ENCODE measurements at regions not wholly inside any gene's neighbourhood (a gene's known extent, or its start where the extent isn't known, plus 50 kb on each side); places are given as distances from the start of the nearest gene placed in this dataset.
A peak's percentile ranks its signal among the peaks of the same experiment; 100 is the strongest.

DNA sequence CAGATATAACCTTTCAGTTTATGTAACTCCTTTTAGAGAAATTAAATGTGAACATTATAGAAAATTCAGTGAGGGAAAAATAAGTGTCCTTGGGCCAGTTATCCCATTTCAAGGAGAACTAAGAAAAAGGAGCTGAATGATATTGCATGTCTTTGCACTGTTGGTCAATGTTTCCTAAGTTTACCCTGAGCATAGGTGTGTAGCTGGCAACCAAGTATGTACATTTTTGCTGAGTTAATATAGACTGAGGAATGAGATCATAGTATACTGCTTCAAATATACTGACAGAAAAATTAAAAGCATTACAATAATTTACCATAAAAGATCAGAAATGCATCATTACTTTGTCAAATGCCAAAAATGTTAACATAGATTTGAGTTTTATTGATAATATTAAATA lies 2128.7 kb upstream of the C9orf72 start:
- DNase-seq (ENCODE audit: low read depth), result no peak

GRCh38 chr9:29714860-29715259 lies 2141.6 kb upstream of the C9orf72 start:
- DNase-seq (ENCODE audit: low read depth), result no peak

DNA sequence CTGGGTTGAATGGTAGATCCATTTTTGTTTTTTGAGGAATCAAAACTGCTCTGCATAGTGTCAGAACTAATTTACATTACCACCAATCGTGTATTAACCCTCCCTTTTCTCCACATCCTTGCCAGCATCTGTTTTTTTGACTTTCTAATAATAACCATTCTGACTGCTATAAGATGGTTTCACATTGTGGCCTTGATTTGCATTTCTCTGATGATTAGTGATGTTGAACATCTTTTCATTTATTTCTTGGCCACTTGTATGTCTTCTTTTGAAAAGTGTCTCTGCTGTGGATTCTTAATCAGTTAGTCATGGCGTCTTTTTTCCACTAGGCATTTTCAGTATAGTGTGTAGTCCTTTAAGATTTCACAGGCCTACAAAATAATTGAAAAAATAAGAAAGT lies 2144.3 kb upstream of the C9orf72 start:
- DNase-seq (ENCODE audit: low read depth), result no peak

DNA sequence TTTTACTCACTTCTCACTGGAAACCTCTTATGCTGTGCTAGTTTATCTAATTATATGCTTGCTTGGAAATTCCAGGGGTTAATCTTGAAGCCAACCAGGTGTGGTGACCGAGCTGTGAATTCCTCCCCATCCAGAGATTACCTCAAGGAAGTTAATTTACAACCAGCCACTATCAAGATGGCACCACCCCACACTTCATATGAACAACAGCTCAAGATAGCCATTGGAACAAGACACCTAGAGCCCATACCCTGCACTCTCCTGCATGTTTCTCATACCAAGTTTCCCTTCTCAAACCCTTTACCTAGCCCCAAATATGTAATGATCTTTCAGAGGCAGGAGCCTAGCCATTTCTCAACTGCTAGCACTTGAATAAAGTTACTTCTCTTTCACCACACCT lies 2156.9 kb upstream of the C9orf72 start:
- DNase-seq (ENCODE audit: low read depth), result no peak

DNA sequence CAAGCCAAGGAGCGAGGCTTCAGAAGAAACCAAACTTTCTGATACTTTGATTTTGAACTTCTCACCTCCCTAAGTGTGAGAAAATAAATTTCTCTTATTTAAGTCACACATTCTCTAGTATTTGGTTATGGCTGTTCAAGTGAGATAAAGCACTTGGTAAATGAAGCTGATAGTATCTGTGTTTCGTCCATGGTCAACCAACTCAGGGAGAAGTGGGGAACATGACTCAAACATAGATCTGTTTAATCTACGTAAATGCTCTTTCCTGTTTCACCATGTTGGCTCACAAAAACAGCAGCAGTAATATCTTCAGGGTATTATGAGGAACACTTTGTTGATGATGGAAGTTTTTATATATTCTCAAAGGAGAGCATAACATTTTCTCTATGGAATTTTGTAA lies 2167.2 kb upstream of the C9orf72 start:
- no peak for DNase-seq (ENCODE audit: low read depth)

GRCh38 chr9:29741169-29741568 lies 2167.9 kb upstream of the C9orf72 start:
- no peak for DNase-seq (ENCODE audit: low read depth)

GRCh38 chr9:29750062-29750461 lies 2176.8 kb upstream of the C9orf72 start:
- peak; percentile 67 for DNase-seq (ENCODE audit: low read depth)

GRCh38 chr9:29751226-29751625 lies 2177.9 kb upstream of the C9orf72 start:
- DNase-seq (ENCODE audit: low read depth), result no peak

- DNase-seq (ENCODE audit: low read depth), result no peak
These were observed 2180.4 kb upstream of the C9orf72 start for GRCh38 chr9:29753638-29754037.

DNA sequence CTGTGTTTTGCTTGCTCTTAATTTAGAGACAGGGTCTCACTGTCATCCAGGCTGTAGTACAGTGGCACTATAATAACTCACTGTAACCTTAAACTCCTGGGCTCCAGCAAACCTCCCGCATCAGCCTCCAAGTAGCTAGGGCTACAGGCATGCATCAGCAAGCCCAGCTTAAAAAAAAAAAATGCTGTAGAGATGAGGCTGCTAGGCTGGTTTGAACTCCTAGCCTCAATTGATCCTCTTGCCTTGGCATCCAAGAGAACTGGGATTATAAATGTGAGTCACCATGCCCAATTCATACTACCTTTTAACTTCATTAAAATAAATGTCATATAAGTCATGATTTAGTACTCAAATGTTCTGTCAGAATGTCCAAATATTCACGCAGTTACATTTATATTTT lies 2195.7 kb upstream of the C9orf72 start:
- DNase-seq (ENCODE audit: low read depth), result no peak

DNA sequence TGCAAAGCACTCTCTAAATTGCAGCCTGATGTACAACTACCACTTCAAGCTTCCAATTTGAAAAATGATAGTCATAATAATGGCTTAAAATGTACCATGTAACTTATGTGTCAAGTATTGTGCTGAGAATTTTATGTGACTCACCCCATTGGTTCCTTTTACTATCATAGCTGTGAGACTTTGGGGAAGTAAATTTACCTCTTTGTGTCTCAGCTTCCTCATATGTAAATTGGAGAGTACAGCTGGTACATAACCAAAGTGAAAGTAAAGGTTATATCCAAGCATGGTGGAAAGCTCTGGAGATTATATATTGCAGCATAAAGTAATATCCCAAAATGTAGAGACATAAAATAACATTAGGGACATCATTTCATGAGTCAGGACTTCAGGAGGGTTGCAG lies 2200.4 kb upstream of the C9orf72 start:
- no peak for DNase-seq (ENCODE audit: low read depth)

- DNase-seq (ENCODE audit: low read depth), result no peak
These were observed 2202.2 kb upstream of the C9orf72 start for GRCh38 chr9:29775491-29775890.

DNA sequence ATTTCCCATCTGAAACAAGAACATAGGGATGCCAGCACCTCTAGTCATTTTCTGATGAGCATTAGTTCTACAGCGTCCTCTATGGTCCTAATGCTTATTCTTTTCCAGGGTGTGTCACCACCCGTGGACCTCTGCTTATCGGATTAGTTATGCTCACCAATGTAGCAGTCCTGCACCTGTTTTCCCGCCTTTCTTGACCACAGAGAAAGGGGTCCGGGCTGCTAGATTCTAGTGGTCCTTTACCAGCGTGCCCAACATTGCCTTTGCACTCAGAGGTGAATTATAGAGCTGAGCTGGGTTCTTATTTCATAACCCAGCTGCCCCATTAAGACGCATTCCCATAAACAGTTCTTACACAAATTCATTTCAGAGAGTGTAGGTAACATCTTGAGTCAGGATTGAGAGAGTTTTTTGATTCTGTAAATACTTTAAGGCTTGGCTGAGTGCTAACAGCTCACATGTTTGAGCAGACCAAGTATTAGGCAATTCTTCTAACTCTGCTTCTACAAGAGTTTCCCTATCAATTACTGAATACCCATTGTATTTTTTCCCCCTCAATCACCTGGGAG lies 2205.1 kb upstream of the C9orf72 start:
- DNase-seq (ENCODE audit: low read depth), result no peak

- no peak for DNase-seq (ENCODE audit: low read depth)
These were observed 2220.7 kb upstream of the C9orf72 start for GRCh38 chr9:29793970-29794369.

DNA sequence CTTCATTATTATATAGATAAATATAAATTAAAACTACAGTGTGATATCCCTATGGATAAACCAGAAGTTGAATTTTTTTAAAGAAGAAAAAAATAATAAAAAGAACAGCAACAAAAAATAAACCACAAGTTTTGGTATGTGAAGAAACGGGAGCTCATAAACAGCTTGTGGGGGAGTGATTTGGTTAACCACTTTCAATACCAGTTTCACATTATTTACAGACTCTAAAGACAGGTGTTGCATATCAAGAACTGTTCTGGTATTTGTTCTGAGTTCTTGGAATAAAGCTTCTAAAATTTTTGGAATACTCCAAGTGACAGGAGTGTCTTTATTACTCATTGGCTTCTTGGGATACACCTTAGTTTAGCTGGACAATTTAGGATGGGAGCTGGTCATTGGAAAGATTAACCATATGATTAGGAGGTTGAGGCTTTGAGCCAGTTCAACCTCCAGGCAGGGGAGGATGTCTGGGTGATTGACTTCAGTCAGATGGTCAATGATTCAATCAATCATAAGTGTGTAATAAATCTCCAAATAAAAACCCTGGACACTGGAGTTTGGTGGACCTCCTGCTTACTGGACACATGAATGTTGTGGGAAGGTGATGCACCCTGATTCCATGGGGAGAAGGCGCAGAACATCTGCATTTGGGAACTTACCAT lies 2223.1 kb upstream of the C9orf72 start:
- DNase-seq (ENCODE audit: low read depth), result no peak

DNA sequence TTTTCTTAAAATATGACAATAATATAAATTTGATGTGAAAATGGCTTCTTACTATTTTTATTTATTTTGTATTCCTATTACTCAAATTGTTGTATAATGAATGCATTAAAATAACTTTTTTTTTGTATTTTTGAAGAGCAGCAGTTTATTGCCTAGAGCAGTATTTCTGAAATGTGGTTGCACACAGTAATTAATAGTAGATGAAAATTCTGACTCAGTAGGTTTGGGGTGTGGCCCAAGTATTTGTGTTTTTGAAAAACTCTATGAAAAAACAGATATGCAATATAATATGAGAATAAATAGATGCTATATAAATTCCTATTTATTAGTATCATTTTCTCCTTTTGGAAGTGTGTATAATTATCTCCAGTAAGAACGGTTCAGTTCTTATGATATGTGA lies 2225.3 kb upstream of the C9orf72 start:
- DNase-seq (ENCODE audit: low read depth), result no peak

GRCh38 chr9:29799227-29799626 lies 2225.9 kb upstream of the C9orf72 start:
- DNase-seq (ENCODE audit: low read depth), result no peak

DNA sequence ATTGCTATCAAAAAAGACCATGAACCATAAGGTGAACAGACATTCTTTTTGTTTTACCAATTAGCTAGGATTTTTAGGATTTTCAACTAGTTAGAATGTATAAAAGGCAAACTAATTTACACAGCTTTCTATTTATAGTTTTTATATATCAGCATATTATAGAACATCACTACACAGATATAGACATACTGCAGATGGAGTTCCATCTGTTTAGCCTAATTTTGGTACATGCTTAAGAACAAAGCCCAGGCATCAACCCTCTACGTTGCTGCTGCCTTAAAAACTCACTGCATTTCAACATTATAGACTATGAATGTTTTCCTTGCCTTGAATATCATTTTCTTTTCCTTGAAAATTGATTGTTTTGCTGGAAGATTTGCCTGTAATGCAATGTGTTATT lies 2227.5 kb upstream of the C9orf72 start:
- no peak for DNase-seq (ENCODE audit: low read depth)

DNA sequence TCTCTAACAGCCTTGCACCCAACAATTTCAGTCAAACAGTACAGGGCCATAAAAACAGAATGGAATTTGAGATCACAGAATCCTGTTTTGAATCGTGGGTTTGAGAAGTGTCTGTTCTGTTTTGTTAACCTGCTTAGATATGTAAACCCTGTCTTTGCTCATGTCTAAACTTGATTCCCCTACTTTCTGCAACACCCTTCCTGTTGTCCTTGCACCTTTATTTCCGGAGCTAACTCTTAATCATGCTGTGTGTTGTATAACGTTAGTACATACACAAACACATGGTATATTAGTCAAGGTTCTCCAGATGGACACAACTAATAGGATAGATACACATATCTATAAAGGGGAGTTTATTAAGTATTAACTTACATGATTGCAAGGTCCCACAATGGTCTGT lies 2229.2 kb upstream of the C9orf72 start:
- DNase-seq (ENCODE audit: low read depth), result no peak

DNA sequence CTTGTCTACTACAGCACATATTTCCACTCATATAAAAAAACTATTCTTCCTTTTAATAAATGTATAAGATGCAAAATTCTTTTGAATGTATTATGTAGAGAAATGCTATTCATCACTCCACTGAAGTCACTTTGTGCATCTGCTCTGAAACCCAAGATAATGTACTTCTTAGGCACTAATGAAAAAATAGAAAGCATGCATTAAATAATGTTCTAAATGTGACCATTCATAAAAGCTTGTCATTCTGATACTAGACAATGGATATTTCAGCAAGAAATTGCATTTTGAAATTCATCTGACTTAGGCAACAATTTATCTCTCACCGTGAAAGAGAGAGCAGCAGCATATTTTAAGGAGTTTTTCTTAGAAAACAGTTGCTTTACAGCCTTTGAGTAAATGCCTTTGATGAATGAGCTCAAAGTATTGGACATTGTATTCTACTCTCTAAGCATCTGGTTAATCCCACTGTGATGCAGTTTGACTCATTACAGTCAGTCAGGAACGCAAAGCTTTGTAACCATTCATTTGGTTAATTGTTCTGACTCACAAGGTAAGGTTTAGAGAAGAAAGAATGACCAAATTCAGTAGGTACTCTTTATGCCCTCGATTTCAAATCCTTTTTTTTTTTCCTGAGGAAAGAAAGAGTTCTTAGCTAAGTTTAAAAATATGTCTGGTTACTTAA lies 2233.8 kb upstream of the C9orf72 start:
- no peak for DNase-seq (ENCODE audit: low read depth)

DNA sequence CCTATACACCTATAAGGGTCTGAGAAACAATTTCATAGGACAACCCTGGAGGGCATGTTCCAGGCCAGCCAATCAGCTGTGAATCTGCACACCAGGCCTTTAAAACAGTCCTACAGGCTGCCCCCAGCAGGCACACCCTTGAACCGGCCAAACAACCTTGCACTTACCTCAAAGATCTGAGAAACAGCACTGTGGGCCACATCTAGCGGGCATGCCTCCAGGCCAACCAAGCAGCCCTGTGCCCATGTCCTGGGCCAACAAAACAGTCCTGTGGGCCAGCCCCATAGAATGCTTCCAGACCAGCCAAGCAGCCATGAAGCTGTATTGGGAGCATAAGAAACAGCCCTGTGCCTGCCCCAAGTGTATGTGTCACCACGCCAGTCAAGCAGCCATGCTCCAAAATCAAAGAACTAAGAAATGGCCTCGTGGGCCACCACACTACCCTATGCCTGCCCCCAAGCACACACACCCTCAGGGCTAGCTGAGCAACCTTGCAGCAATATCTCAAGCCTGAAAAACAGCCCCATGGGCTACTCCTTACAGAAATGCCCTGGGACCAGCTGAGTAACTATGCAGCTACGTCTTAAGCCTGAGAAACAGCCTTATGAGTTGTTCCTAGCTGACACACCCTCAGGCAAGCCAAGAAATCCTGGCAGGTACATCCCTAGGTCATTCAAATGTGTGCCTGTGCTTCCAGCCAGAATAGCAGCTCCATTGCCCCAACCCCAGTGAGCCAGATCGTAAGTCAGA lies 2243.8 kb upstream of the C9orf72 start:
- no peak for DNase-seq (ENCODE audit: low read depth)

GRCh38 chr9:29822458-29822857 lies 2249.2 kb upstream of the C9orf72 start:
- DNase-seq (ENCODE audit: low read depth), result no peak

DNA sequence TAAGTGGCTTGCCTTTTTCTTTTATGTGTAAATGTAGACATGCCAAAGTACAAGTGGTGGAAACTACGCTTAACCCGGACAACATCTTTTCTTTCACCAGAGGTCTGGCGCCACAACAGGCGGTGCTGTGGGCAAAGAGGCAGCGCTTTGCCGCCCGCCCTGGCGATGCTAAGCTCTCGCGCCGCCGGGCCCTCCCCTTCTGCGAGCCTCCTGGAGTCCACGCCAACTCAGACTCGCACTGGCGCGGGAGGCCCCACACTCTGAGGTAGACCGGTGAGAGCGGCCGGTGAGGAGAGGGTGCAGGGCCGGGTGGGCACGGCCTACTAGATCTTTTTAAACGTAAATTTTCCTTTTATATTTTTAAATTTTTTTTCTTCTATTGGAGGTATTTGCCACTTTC lies 2253.1 kb upstream of the C9orf72 start:
- no peak for DNase-seq (ENCODE audit: low read depth)
